RWPE2 (cell line): ENCODE measurements at regions not wholly inside any gene's neighbourhood (a gene's known extent, or its start where the extent isn't known, plus 50 kb on each side); places are given as distances from the start of the nearest gene placed in this dataset.
A peak's percentile ranks its signal among the peaks of the same experiment; 100 is the strongest.

Experiments
- ATAC-seq: fragments of 200-7000 bp; cut with Tn5 transposase; 3 replicates; pipeline ENCODE4 v1.9.1; 2021; ENCODE audit warnings: low read depth
- DNase-seq: peaks from one replicate; pipeline ENCODE4 v3.0.0-alpha.2; 2020; ENCODE audit warnings: low spot score
- H3K27ac ChIP-seq: fragments of 450-650 bp; 2 replicates; pipeline ENCODE4 v1.5.1; 2017; ENCODE audit warnings: mild to moderate bottlenecking; ENCODE audit not compliant: poor library complexity, severe bottlenecking
- H3K27me3 ChIP-seq: fragments of 250-450 bp; sonication (Bioruptor Pico); 2 replicates; pipeline ENCODE4 v1.5.1; 2021; ENCODE audit warnings: mild to moderate bottlenecking, moderate library complexity; ENCODE audit not compliant: insufficient read depth, poor library complexity, severe bottlenecking
- H3K36me3 ChIP-seq: fragments of 250-450 bp; sonication (Bioruptor Pico); 2 replicates; pipeline ENCODE4 v1.5.1; 2020; ENCODE audit warnings: low read depth, mild to moderate bottlenecking, moderate library complexity
- H3K4me1 ChIP-seq: fragments of 250-450 bp; sonication (Bioruptor Pico); 2 replicates; pipeline ENCODE4 v1.5.1; 2021; ENCODE audit warnings: mild to moderate bottlenecking, moderate library complexity; ENCODE audit not compliant: insufficient read depth, poor library complexity, severe bottlenecking
- H3K4me3 ChIP-seq: fragments of 250-450 bp; sonication (Bioruptor Pico); 2 replicates; pipeline ENCODE4 v1.5.1; 2021; ENCODE audit warnings: mild to moderate bottlenecking, moderate library complexity; ENCODE audit not compliant: severe bottlenecking
- H3K9me3 ChIP-seq: fragments of 250-450 bp; sonication (Bioruptor Pico); 2 replicates; pipeline ENCODE4 v1.5.1; 2021; ENCODE audit warnings: mild to moderate bottlenecking, moderate library complexity; ENCODE audit not compliant: severe bottlenecking
- TF ChIP-seq, protein P1 (sequence below): fragments of 450-650 bp; IDR thresholded peaks from one replicate; pipeline ENCODE4 v1.5.1; 2017; ENCODE audit warnings: mild to moderate bottlenecking, moderate library complexity; ENCODE audit not compliant: poor library complexity, severe bottlenecking

- no peaks in the 10 kb centered on the region for H3K27me3 ChIP-seq
- no peak overlapping the region for H3K4me3 ChIP-seq
- H3K27ac ChIP-seq, result no peak overlapping the region
- ATAC-seq (no peak), DNase-seq (no peak)
- TF ChIP-seq, protein P1, sequence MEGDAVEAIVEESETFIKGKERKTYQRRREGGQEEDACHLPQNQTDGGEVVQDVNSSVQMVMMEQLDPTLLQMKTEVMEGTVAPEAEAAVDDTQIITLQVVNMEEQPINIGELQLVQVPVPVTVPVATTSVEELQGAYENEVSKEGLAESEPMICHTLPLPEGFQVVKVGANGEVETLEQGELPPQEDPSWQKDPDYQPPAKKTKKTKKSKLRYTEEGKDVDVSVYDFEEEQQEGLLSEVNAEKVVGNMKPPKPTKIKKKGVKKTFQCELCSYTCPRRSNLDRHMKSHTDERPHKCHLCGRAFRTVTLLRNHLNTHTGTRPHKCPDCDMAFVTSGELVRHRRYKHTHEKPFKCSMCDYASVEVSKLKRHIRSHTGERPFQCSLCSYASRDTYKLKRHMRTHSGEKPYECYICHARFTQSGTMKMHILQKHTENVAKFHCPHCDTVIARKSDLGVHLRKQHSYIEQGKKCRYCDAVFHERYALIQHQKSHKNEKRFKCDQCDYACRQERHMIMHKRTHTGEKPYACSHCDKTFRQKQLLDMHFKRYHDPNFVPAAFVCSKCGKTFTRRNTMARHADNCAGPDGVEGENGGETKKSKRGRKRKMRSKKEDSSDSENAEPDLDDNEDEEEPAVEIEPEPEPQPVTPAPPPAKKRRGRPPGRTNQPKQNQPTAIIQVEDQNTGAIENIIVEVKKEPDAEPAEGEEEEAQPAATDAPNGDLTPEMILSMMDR, result no peak
- no peaks in the 10 kb centered on the region for H3K36me3 ChIP-seq
- no peaks in the 10 kb centered on the region for H3K9me3 ChIP-seq
- H3K4me1 ChIP-seq, result no peaks in the 10 kb centered on the region
These were observed 656.1 kb downstream of the COL12A1 start for GRCh38 chr6:74549746-74550145.

- Histone ChIP-seq H3K4me3 (no peak overlapping the region), H3K4me1 (peaks cover 9% of the 10 kb centered on the region), H3K27me3 (no peaks in the 10 kb centered on the region), H3K9me3 (no peaks in the 10 kb centered on the region), H3K27ac (peak overlapping the region; percentile 69), H3K36me3 (no peaks in the 10 kb centered on the region)
- no peak for DNase-seq
- ATAC-seq, result peak; percentile 65; the same call in 2 of the 3 replicates
- TF ChIP-seq, protein P1, result no peak
These were observed 671.2 kb downstream of the COL12A1 start for GRCh38 chr6:74534465-74535211.

- Histone ChIP-seq H3K27ac (no peak overlapping the region), H3K9me3 (no peaks in the 10 kb centered on the region), H3K4me3 (no peak overlapping the region), H3K4me1 (peaks cover 8% of the 10 kb centered on the region), H3K27me3 (no peaks in the 10 kb centered on the region), H3K36me3 (no peaks in the 10 kb centered on the region)
- DNase-seq (no peak), ATAC-seq (peak; percentile 93)
- TF ChIP-seq, protein P1, result no peak
These were observed 686.7 kb downstream of the COL12A1 start for GRCh38 chr6:74519163-74519562.

- ATAC-seq (no peak), DNase-seq (no peak)
- Histone ChIP-seq H3K27ac (no peak overlapping the region), H3K9me3 (no peaks in the 10 kb centered on the region), H3K36me3 (no peaks in the 10 kb centered on the region), H3K4me1 (peaks cover 8% of the 10 kb centered on the region), H3K4me3 (no peak overlapping the region), H3K27me3 (no peaks in the 10 kb centered on the region)
- TF ChIP-seq, protein P1, result no peak
These were observed 687.8 kb downstream of the COL12A1 start for GRCh38 chr6:74518035-74518434.

DNA sequence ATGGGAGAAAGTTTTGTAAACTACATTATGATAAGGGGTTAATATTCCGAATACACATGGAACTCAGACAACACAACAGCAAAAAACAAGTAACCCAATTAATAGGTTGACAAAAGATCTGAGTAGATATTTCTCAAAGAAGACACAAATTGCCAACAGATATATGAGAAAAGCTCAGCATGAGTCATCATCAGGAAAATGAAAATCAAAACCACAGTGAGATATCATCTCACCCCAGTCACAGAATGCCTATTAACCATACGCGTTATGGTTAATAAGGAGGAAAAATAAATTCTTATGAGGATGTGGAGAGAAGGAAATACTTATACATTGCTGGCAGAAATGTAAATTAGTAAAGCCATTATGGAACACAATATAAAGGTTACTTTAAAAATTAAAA lies 695.0 kb downstream of the COL12A1 start:
- H3K27ac ChIP-seq, result no peak overlapping the region
- peaks cover 6% of the 10 kb centered on the region for H3K9me3 ChIP-seq
- no peaks in the 10 kb centered on the region for H3K36me3 ChIP-seq
- TF ChIP-seq, protein P1, result no peak
- DNase-seq (no peak), ATAC-seq (no peak)
- no peaks in the 10 kb centered on the region for H3K4me1 ChIP-seq
- H3K4me3 ChIP-seq, result no peak overlapping the region
- no peaks in the 10 kb centered on the region for H3K27me3 ChIP-seq
